ACC112 (cell line): ENCODE measurements at regions not wholly inside any gene's neighbourhood (a gene's known extent, or its start where the extent isn't known, plus 50 kb on each side); places are given as distances from the start of the nearest gene placed in this dataset.

Experiments used
- H2AFZ ChIP-seq: fragments of 200-600 bp; sonication (generic); one replicate; pipeline ENCODE4 v1.6.0; 2017; ENCODE audit warnings: antibody characterized with exemption, low read length; ENCODE audit not compliant: unreplicated experiment
- H3K27ac ChIP-seq: fragments of 200-600 bp; sonication (generic); 2 replicates; pipeline ENCODE4 v1.5.1; 2014; ENCODE audit warnings: low read depth, mild to moderate bottlenecking, antibody characterized with exemption, low read length, moderate library complexity
- H3K27me3 ChIP-seq: fragments of 200-600 bp; sonication (generic); 2 replicates; pipeline ENCODE4 v1.6.1; 2014; ENCODE audit warnings: mild to moderate bottlenecking, antibody characterized with exemption, low read length, moderate library complexity, mixed read lengths; ENCODE audit not compliant: insufficient read depth
- H3K36me3 ChIP-seq: fragments of 200-600 bp; sonication (generic); 2 replicates; pipeline ENCODE4 v1.6.1; 2016; ENCODE audit warnings: mild to moderate bottlenecking, antibody characterized with exemption, low read length, moderate library complexity, mixed read lengths; ENCODE audit not compliant: insufficient read depth
- H3K4me1 ChIP-seq: fragments of 200-600 bp; sonication (generic); one replicate; pipeline ENCODE4 v1.6.1; 2016; ENCODE audit warnings: low read length, mixed read lengths; ENCODE audit not compliant: insufficient read depth, unreplicated experiment, control insufficient read depth
- H3K4me3 ChIP-seq: fragments of 200-600 bp; sonication (generic); 2 replicates; pipeline ENCODE4 v1.5.1; 2014; ENCODE audit warnings: mild to moderate bottlenecking, low read depth, low read length
- H3K79me2 ChIP-seq: fragments of 200-600 bp; sonication (generic); one replicate; pipeline ENCODE4 v1.6.0; 2016; ENCODE audit warnings: low read length; ENCODE audit not compliant: control insufficient read depth, unreplicated experiment, insufficient read depth

DNA sequence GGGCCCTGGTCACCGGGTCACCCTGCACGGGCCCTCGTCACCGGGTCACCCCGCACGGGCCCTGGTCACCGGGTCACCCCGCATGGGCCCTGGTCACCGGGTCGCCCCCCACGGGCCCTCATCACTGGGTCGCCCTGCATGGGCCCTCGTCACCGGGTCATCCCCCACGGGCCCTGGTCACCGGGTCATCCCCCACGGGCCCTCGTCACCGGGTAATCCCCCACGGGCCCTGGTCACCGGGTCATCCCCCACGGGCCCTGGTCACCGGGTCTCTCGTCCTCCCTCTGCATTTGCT is 77.6 kb downstream of the RIPK4 start:
- H2AFZ ChIP-seq, result no peak overlapping the region
- no peaks in the 10 kb centered on the region for H3K36me3 ChIP-seq
- no peak overlapping the region for H3K27ac ChIP-seq
- H3K4me3 ChIP-seq, result no peak overlapping the region
- peaks cover 26% of the 10 kb centered on the region for H3K27me3 ChIP-seq
- no peaks in the 10 kb centered on the region for H3K79me2 ChIP-seq
- H3K4me1 ChIP-seq, result peaks cover 9% of the 10 kb centered on the region

DNA sequence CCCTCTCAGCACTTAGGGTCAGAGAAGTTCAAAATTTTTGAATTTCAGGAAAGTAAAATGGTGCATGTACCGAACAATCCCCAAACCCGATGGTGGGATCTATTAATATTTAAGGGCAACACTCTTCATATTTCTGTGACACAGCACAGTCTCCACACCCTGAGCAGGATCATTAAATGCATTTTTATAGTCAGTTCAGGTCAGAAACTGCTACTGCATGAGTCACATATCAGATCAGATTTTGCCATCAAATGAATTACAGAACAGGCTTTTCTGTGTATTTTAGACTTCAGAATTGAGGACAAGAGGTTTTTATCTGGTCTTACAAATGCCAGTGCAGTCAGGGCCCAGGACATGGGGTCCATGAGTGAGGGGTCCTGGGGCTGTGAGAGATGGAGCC is 79.2 kb downstream of the RIPK4 start:
- H3K4me1 ChIP-seq, result peaks cover 15% of the 10 kb centered on the region
- H3K4me3 ChIP-seq, result no peak overlapping the region
- no peak overlapping the region for H3K27ac ChIP-seq

GRCh38 chr21:41686664-41687063 is 80.2 kb downstream of the RIPK4 start:
- no peak overlapping the region for H2AFZ ChIP-seq
- no peak overlapping the region for H3K27ac ChIP-seq
- peaks cover 15% of the 10 kb centered on the region for H3K4me1 ChIP-seq
- H3K4me3 ChIP-seq, result no peak overlapping the region
- peaks cover 12% of the 10 kb centered on the region for H3K27me3 ChIP-seq
- H3K79me2 ChIP-seq, result no peaks in the 10 kb centered on the region
- no peaks in the 10 kb centered on the region for H3K36me3 ChIP-seq

More for the DNA sequence above, 79.2 kb downstream of the RIPK4 start:
- Histone ChIP-seq H3K27me3 (peaks cover 21% of the 10 kb centered on the region), H3K36me3 (no peaks in the 10 kb centered on the region), H3K79me2 (no peaks in the 10 kb centered on the region), H2AFZ (no peak overlapping the region)

- Histone ChIP-seq H3K79me2 (no peaks in the 10 kb centered on the region), H2AFZ (no peak overlapping the region), H3K4me3 (no peak overlapping the region), H3K4me1 (peaks cover 15% of the 10 kb centered on the region), H3K27ac (no peak overlapping the region), H3K36me3 (no peaks in the 10 kb centered on the region), H3K27me3 (0 out of 2 replicates have a peak, but pooled peaks cover 1% of the 10 kb centered on the region)
Measured at GRCh38 chr21:41685511-41686149, 81.2 kb downstream of the RIPK4 start.

- Histone ChIP-seq H2AFZ (peak overlapping the region; percentile 20), H3K4me1 (peaks cover 15% of the 10 kb centered on the region), H3K27ac (peak overlapping the region; percentile 43; the same call in 1 of the 2 replicates), H3K27me3 (no peaks in the 10 kb centered on the region), H3K36me3 (no peaks in the 10 kb centered on the region), H3K79me2 (no peaks in the 10 kb centered on the region), H3K4me3 (peak overlapping the region; percentile 61)
Measured at GRCh38 chr21:41684381-41685245, 82.2 kb downstream of the RIPK4 start.

DNA sequence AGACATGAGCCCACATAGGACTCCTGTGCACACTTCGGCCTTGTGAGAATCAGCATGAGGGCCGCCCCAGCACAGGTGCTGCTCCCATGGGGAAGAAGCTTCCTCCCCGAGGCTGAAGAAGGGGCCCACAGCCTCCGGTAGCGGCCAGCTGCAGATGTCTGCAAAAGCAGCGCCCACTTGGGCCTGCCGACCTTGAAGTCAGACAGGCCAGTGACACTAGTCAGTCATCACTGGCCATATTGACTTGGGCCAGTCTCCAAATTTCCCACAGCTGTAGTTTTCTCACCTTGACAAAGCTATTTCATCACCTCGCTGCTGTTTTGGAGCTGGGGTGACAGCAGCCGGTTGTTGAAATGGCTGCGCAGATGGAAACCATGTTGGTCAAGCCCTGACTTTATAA is 83.0 kb downstream of the RIPK4 start:
- Histone ChIP-seq H3K27ac (no peak overlapping the region), H3K27me3 (no peaks in the 10 kb centered on the region), H3K79me2 (no peaks in the 10 kb centered on the region), H3K4me3 (no peak overlapping the region), H2AFZ (peak overlapping the region; percentile 20), H3K4me1 (peaks cover 15% of the 10 kb centered on the region), H3K36me3 (no peaks in the 10 kb centered on the region)

GRCh38 chr21:41682719-41683179 is 84.1 kb downstream of the RIPK4 start:
- no peak overlapping the region for H3K4me3 ChIP-seq
- H3K4me1 ChIP-seq, result peaks cover 24% of the 10 kb centered on the region
- H2AFZ ChIP-seq, result no peak overlapping the region
- H3K27me3 ChIP-seq, result no peaks in the 10 kb centered on the region
- H3K79me2 ChIP-seq, result no peaks in the 10 kb centered on the region
- no peak overlapping the region for H3K27ac ChIP-seq
- H3K36me3 ChIP-seq, result no peaks in the 10 kb centered on the region

DNA sequence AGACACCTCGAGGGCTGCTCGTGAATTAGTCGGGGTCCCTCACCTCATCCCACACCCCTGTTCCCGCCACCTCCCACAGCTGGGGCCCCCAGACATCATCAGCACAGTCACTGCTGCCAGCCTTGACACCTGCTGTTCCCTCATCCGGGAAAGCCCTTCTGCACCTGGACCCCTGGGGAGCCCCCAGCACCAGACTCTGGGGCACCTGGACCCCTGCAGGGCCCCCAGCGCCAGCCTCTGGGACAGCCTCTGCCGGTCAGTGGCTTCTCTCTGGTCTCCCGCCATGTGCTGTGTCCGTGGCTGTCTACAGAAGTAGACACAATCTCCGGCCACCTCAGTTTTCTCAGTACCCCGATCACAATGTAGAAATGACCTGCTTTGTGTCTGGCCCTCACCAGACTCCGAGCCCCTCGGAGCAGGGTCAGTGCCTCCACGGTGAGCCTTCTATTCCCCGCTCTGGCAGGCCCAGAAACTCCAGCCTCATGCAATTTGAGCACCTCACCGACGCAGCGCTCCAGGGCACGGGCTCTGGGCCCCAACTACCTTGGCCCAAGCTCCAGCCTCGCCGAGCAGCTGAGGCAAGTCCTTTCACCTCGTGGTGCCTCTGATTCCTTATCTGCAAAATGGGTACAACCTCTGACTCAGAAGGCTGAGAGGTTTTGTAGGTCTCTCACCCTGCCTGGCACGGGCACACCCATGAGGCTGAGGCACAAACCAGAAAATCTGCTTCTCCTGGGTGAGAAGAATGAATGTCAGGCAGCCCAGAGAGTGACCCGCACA is 84.7 kb downstream of the RIPK4 start:
- H3K27me3 ChIP-seq, result no peaks in the 10 kb centered on the region
- H2AFZ ChIP-seq, result no peak overlapping the region
- H3K36me3 ChIP-seq, result no peaks in the 10 kb centered on the region
- H3K4me3 ChIP-seq, result no peak overlapping the region
- no peaks in the 10 kb centered on the region for H3K79me2 ChIP-seq
- no peak overlapping the region for H3K27ac ChIP-seq
- peaks cover 25% of the 10 kb centered on the region for H3K4me1 ChIP-seq

GRCh38 chr21:41681348-41681801 is 85.5 kb downstream of the RIPK4 start:
- H3K4me3 ChIP-seq, result no peak overlapping the region
- H3K27ac ChIP-seq, result no peak overlapping the region

GRCh38 chr21:41680444-41681347 is 86.2 kb downstream of the RIPK4 start:
- H3K4me1 ChIP-seq, result peaks cover 25% of the 10 kb centered on the region
- no peaks in the 10 kb centered on the region for H3K36me3 ChIP-seq
- H3K4me3 ChIP-seq, result no peak overlapping the region
- H3K27ac ChIP-seq, result no peak overlapping the region
- H3K27me3 ChIP-seq, result no peaks in the 10 kb centered on the region
- no peak overlapping the region for H2AFZ ChIP-seq
- no peaks in the 10 kb centered on the region for H3K79me2 ChIP-seq

More at GRCh38 chr21:41681348-41681801, 85.5 kb downstream of the RIPK4 start:
- Histone ChIP-seq H3K36me3 (no peaks in the 10 kb centered on the region), H3K4me1 (peaks cover 25% of the 10 kb centered on the region), H3K27me3 (no peaks in the 10 kb centered on the region), H3K79me2 (no peaks in the 10 kb centered on the region), H2AFZ (no peak overlapping the region)
